Spleen (tissue), 11 donors: ENCODE measurements at regions not wholly inside any gene's neighbourhood (a gene's known extent, or its start where the extent isn't known, plus 50 kb on each side); places are given as distances from the start of the nearest gene placed in this dataset.

ENCODE experiments used
- DNase-seq: peaks from one replicate; pipeline ENCODE4 v3.0.0-alpha.2; 2020
- H3K27ac ChIP-seq, 8 donors: fragments of 200-600 bp; sonication (generic) in 7 of 8; 1 replicate in 4 of 8; 2 replicates in 4 of 8; pipeline versions ENCODE4 v1.5.0 to v1.8.0; 2016 to 2021; ENCODE audit warnings: inconsistent platforms in 4 of 8, mild to moderate bottlenecking in 4 of 8, moderate library complexity in 1 of 8
- H3K27me3 ChIP-seq, 7 donors: fragments of 200-600 bp; sonication (generic) in 6 of 7; replicated peaks in 1 of 7; 1 replicate in 4 of 7; 2 replicates in 3 of 7; pipeline versions ENCODE4 v1.5.0 to v1.8.0; 2016 to 2021; ENCODE audit warnings: inconsistent platforms in 3 of 7, mild to moderate bottlenecking in 1 of 7
- H3K36me3 ChIP-seq, 6 donors: fragments of 200-600 bp; sonication (generic) in 5 of 6; 1 replicate in 4 of 6; 2 replicates in 2 of 6; pipeline versions ENCODE4 v1.5.0 to v1.8.0; 2016 to 2021; ENCODE audit warnings: inconsistent platforms in 2 of 6
- H3K4me1 ChIP-seq, 6 donors: fragments of 200-600 bp; sonication (generic) in 5 of 6; 1 replicate in 3 of 6; 2 replicates in 3 of 6; pipeline versions ENCODE4 v1.5.0 to v1.8.0; 2016 to 2021; ENCODE audit warnings: inconsistent platforms in 3 of 6
- H3K4me3 ChIP-seq, 8 donors: fragments of 200-600 bp; sonication (generic) in 7 of 8; 1 replicate in 4 of 8; 2 replicates in 4 of 8; pipeline versions ENCODE4 v1.5.0 to v1.8.0; 2016 to 2021; ENCODE audit warnings: inconsistent platforms in 4 of 8, mild to moderate bottlenecking in 4 of 8, moderate library complexity in 2 of 8
- H3K9me3 ChIP-seq, 8 donors: fragments of 200-600 bp; sonication (generic) in 7 of 8; 1 replicate in 4 of 8; 2 replicates in 4 of 8; pipeline versions ENCODE4 v1.5.0 to v1.8.0; 2016 to 2021; ENCODE audit warnings: inconsistent platforms in 4 of 8
- CTCF ChIP-seq, 11 experiments: fragments of 200-600 bp in 7 of 11; fragments of 450-650 bp in 4 of 11; sonication (generic) in 4 of 11; IDR thresholded peaks in 8 of 11; conservative IDR thresholded peaks in 3 of 11; 1 replicate in 7 of 11; 2 replicates in 4 of 11; pipeline versions ENCODE4 v1.4.0 to v1.8.0; 2016 to 2021; ENCODE audit warnings: antibody characterized with exemption in 11 of 11, inconsistent platforms in 4 of 11, mild to moderate bottlenecking in 1 of 11
- POLR2A ChIP-seq, 3 donors: fragments of 450-650 bp; IDR thresholded peaks; one replicate each; pipeline ENCODE4 v1.5.1; 2017; ENCODE audit warnings: antibody characterized with exemption in 3 of 3, mild to moderate bottlenecking in 1 of 3
- POLR2AphosphoS5 ChIP-seq, 3 donors: sonication (generic); formaldehyde crosslinking; IDR thresholded peaks; one replicate each; pipeline ENCODE4 v1.5.1; 2017; ENCODE audit warnings: antibody characterized with exemption in 3 of 3
- WGBS, 5 donors: extraction: QIAGEN DNeasy Blood & Tissue Kit in 3 of 5; methylation state at CpG; one replicate each; pipeline versions ENCODE4 v1.1.5 to v1.1.7; 2013 to 2018; 5-methylcytosine and 5-hydroxymethylcytosine counted together
- intact Hi-C: fragments of 100-400 bp; cut with DNase I; formaldehyde crosslinking; loops from one replicate; pipeline ENCODE4 v1.15.0; 2023; ENCODE audit warnings: low total_unique reads
- donor health status: healthy with polysubstance abuse.
- donor health status: DM: no; HTN: no; CAD: no; lungs with moderate emphysema.
- donor health status: DM: no; HTN: no; CAD: no.
- donor health status: Bipolar disorder and iron deficiency.
- donor health status: healthy.
- donor health status: DM: no; HTN: no; CAD: no.
- donor health status: DM: yes; HTN: yes; CAD: no.

- Histone ChIP-seq H3K4me1 (no peaks in the 10 kb centered on the region), H3K27me3 (peaks cover 0 to 28% (median 0%) of the 10 kb centered on the region in 7 donors), H3K4me3 (no peak overlapping the region), H3K36me3 (no peaks in the 10 kb centered on the region), H3K9me3 (no peaks in the 10 kb centered on the region), H3K27ac (no peak overlapping the region)
- no peak for TF ChIP-seq CTCF (IDR thresholded peaks at IDR 0.05 in 8 of 11, conservative IDR thresholded peaks at IDR 0.05 in 3 of 11)
- TF ChIP-seq POLR2A (IDR thresholded peaks at IDR 0.05), result no peak
- no peak for TF ChIP-seq POLR2AphosphoS5 (IDR thresholded peaks at IDR 0.05)
- intact Hi-C loops, result no loop called here
- 74 to 82% (median 79%) methylated on average over 10 of the region's 10 CpGs for WGBS, 5 donors
- no peak for DNase-seq
Measured at GRCh38 chr16:81155769-81156168, 59.6 kb upstream of the GCSH start.

DNA sequence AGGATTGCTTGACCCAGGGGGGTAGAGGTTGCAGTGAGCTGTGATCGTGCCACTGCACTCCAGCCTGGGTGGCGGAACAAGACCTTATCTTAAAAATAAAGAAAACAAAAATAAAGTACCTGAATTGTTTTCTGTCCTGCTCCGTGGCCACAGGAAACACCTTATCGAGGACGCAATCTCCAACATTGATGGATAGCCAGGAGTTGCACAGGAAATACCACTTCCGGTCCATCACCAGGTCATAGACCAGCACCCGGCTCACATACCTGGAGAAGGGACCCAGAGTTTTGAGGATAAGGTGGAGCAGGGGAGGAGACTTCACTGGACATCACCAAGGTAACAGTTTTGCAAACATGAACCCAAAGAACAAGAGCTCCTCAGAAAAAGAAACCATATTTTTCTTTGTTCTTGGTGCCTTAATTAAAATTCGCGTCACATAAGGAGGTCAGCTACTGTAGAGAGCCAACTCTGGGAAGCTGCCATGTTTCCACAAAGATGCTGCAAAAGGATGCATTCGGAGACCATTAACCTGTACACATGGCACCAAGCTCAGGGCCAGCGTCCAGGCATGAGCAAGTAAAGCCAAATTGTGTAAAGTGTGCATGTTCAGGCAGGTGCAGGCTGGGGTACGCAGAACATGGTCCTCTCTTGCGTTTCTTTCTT is 55.6 kb upstream of the GCSH start:
- 30 to 41% (median 35%) methylated on average over 13 of the region's 13 CpGs for WGBS, 5 donors
- Histone ChIP-seq H3K9me3 (no peaks in the 10 kb centered on the region), H3K36me3 (no peaks in the 10 kb centered on the region), H3K27me3 (peaks cover 0 to 36% (median 0%) of the 10 kb centered on the region in 7 donors), H3K4me3 (no peak overlapping the region), H3K4me1 (no peaks in the 10 kb centered on the region), H3K27ac (no peak overlapping the region)
- TF ChIP-seq CTCF (IDR thresholded peaks at IDR 0.05 in 8 of 11, conservative IDR thresholded peaks at IDR 0.05 in 3 of 11) (no peak), POLR2AphosphoS5 (IDR thresholded peaks at IDR 0.05) (no peak), POLR2A (IDR thresholded peaks at IDR 0.05) (no peak)
- intact Hi-C loops, result no loop called here
- DNase-seq, result no peak

- no peak overlapping the region for H3K4me3 ChIP-seq
- 85 to 94% (median 89%) methylated on average over 10 of the region's 10 CpGs for WGBS, 5 donors
- DNase-seq, result no peak
- no peaks in the 10 kb centered on the region for H3K36me3 ChIP-seq
- H3K9me3 ChIP-seq, result no peaks in the 10 kb centered on the region
- H3K27ac ChIP-seq, result no peak overlapping the region
- H3K4me1 ChIP-seq, result no peaks in the 10 kb centered on the region
- TF ChIP-seq POLR2A (IDR thresholded peaks at IDR 0.05) (no peak), POLR2AphosphoS5 (IDR thresholded peaks at IDR 0.05) (no peak), CTCF (IDR thresholded peaks at IDR 0.05 in 8 of 11, conservative IDR thresholded peaks at IDR 0.05 in 3 of 11) (no peak)
- intact Hi-C loops, result no loop called here
- peaks cover 0 to 54% (median 0%) of the 10 kb centered on the region in 7 donors for H3K27me3 ChIP-seq
Measured at GRCh38 chr16:81149614-81150013, 53.4 kb upstream of the GCSH start.

- no peaks in the 10 kb centered on the region for H3K4me1 ChIP-seq
- H3K36me3 ChIP-seq, result no peaks in the 10 kb centered on the region
- intact Hi-C loops, result no loop called here
- TF ChIP-seq CTCF (IDR thresholded peaks at IDR 0.05 in 8 of 11, conservative IDR thresholded peaks at IDR 0.05 in 3 of 11), result no peak
- TF ChIP-seq POLR2A (IDR thresholded peaks at IDR 0.05), result no peak
- TF ChIP-seq POLR2AphosphoS5 (IDR thresholded peaks at IDR 0.05), result no peak
- no peak overlapping the region for H3K4me3 ChIP-seq
- peaks cover 0 to 67% (median 0%) of the 10 kb centered on the region in 7 donors for H3K27me3 ChIP-seq
- no peak for DNase-seq
- 53 to 61% (median 57%) methylated on average over 4 to 6 of the region's 6 CpGs for WGBS, 5 donors
- no peak overlapping the region for H3K27ac ChIP-seq
- H3K9me3 ChIP-seq, result no peaks in the 10 kb centered on the region
Measured at GRCh38 chr16:81148277-81148676, 52.1 kb upstream of the GCSH start.
